Osteocyte (in vitro differentiated cells): ENCODE measurements at regions not wholly inside any gene's neighbourhood (a gene's known extent, or its start where the extent isn't known, plus 50 kb on each side); places are given as distances from the start of the nearest gene placed in this dataset.
"Not testable (repeated sequence)": the region's sequence is repeated elsewhere in the genome, so short reads cannot be mapped to it uniquely, and the experiment has no call there.

Source experiments
- DNase-seq: peaks from one replicate; pipeline ENCODE4 v3.0.0; 2021; ENCODE audit warnings: mixed read lengths; ENCODE audit not compliant: unreplicated experiment; ENCODE audit errors: extremely low spot score
- H3K27ac Mint-ChIP-seq: one replicate; pipeline ENCODE4 v1.8.0; 2021; ENCODE audit warnings: mild to moderate bottlenecking, mixed read lengths; ENCODE audit not compliant: unreplicated experiment
- H3K27me3 Mint-ChIP-seq: one replicate; pipeline ENCODE4 v1.8.0; 2021; ENCODE audit warnings: mixed read lengths; ENCODE audit not compliant: unreplicated experiment
- H3K36me3 Mint-ChIP-seq: one replicate; pipeline ENCODE4 v1.8.0; 2021; ENCODE audit warnings: mixed read lengths; ENCODE audit not compliant: unreplicated experiment
- H3K4me1 Mint-ChIP-seq: one replicate; pipeline ENCODE4 v1.8.0; 2021; ENCODE audit warnings: mixed read lengths; ENCODE audit not compliant: unreplicated experiment
- H3K4me3 Mint-ChIP-seq: one replicate; pipeline ENCODE4 v1.8.0; 2021; ENCODE audit warnings: mild to moderate bottlenecking, moderate library complexity, mixed read lengths; ENCODE audit not compliant: unreplicated experiment
- H3K9me3 Mint-ChIP-seq: one replicate; pipeline ENCODE4 v1.8.0; 2021; ENCODE audit warnings: mixed read lengths; ENCODE audit not compliant: unreplicated experiment
- TF ChIP-seq, protein P1 (sequence below): fragments of 200-600 bp; sonication (generic); IDR thresholded peaks from 2 replicates; pipeline ENCODE4 v1.5.0; 2021; ENCODE audit warnings: antibody characterized with exemption, mild to moderate bottlenecking, moderate library complexity

DNA sequence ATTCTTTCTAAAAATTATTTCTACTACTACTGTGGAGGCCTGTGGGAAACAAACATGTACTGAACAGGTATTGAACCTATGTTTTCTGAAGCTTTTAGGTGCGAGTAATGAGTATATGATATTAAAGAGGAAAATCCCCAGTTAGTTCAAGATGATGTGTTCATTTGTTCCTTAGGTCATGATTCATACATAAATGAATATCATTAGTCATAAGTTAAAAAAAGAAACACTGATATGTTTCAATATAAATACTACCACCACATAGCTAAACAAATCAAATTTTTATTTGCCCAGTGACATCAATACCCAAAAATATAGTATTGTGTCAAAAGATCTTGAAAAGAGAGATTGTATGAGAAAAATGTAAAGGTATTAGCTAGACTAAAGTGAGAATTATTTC, 210.7 kb upstream of the GNAI1 start:
- no peaks in the 10 kb centered on the region for H3K27me3 Mint-ChIP-seq
- H3K9me3 Mint-ChIP-seq: no peaks in the 10 kb centered on the region
- no peaks in the 10 kb centered on the region for H3K36me3 Mint-ChIP-seq
- no peaks in the 10 kb centered on the region for H3K4me1 Mint-ChIP-seq
- no peak overlapping the region for H3K4me3 Mint-ChIP-seq
- DNase-seq: no peak
- TF ChIP-seq, protein P1, sequence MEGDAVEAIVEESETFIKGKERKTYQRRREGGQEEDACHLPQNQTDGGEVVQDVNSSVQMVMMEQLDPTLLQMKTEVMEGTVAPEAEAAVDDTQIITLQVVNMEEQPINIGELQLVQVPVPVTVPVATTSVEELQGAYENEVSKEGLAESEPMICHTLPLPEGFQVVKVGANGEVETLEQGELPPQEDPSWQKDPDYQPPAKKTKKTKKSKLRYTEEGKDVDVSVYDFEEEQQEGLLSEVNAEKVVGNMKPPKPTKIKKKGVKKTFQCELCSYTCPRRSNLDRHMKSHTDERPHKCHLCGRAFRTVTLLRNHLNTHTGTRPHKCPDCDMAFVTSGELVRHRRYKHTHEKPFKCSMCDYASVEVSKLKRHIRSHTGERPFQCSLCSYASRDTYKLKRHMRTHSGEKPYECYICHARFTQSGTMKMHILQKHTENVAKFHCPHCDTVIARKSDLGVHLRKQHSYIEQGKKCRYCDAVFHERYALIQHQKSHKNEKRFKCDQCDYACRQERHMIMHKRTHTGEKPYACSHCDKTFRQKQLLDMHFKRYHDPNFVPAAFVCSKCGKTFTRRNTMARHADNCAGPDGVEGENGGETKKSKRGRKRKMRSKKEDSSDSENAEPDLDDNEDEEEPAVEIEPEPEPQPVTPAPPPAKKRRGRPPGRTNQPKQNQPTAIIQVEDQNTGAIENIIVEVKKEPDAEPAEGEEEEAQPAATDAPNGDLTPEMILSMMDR: no peak
- H3K27ac Mint-ChIP-seq: no peak overlapping the region

DNA sequence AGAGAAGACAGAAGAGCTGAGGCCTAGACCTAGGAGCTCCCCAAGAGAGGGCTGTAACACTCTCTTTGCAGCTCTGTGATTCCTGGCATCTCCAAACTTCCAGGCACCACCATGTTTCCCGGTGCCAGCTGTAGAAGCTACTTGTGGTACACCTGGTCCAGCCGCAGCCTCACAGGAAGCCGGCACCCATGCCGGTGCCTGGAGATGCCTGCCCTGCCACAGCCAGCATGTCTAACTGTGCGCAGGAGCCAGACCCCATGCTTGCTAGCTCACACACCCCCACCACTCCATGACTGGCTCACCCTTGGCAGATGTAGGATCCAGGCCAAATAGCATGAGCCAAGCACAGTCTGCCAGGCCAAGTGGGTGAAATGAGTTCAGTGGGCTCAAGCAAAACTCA, 211.7 kb upstream of the GNAI1 start:
- Mint-ChIP-seq H3K27me3 (peaks cover 3% of the 10 kb centered on the region), H3K9me3 (no peaks in the 10 kb centered on the region), H3K4me1 (no peaks in the 10 kb centered on the region), H3K36me3 (no peaks in the 10 kb centered on the region), H3K27ac (no peak overlapping the region), H3K4me3 (no peak overlapping the region)
- no peak for DNase-seq
- TF ChIP-seq, protein P1: no peak

DNA sequence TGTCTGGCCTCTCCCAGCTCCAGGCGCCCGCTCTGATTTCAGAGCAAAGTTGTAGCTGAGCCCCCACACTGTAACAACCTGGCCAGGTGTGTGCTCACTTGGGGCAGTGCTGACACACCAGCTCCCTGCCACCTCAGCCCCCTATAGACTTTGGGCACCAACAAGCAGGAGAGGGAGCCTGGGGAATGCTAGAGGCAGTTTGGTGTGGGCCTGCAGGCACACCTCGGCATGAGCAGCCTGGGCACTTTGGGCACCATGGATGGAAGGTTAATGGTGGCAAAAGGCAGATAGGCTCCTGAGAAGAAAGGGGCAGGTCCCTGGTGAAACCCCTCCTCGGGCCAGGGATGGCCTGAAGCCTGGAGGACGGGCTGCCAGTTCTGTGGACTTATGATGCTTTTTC, 212.7 kb upstream of the GNAI1 start:
- Mint-ChIP-seq H3K27ac (no peak overlapping the region), H3K9me3 (no peaks in the 10 kb centered on the region), H3K4me1 (no peaks in the 10 kb centered on the region), H3K36me3 (no peaks in the 10 kb centered on the region), H3K27me3 (peaks cover 11% of the 10 kb centered on the region), H3K4me3 (no peak overlapping the region)
- TF ChIP-seq, protein P1: no peak
- no peak for DNase-seq

DNA sequence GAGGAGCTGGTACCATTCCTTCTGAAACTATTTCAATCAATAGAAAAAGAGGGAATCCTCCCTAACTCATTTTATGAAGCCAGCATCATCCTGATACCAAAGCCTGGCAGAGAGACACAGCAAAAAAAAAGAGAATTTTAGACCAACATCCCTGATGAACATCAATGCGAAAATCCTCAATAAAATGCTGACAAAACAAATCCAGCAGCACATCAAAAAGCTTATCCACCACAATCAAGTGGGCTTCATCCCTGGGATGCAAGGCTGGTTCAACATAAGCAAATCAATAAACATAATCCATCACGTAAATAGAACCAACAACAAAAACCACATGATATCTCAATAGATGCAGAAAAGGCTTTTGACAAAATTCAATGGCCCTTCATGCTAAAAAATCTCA, 216.0 kb upstream of the GNAI1 start:
- H3K4me3 Mint-ChIP-seq, DNase-seq, H3K4me1 Mint-ChIP-seq: not testable (repeated sequence)

DNA sequence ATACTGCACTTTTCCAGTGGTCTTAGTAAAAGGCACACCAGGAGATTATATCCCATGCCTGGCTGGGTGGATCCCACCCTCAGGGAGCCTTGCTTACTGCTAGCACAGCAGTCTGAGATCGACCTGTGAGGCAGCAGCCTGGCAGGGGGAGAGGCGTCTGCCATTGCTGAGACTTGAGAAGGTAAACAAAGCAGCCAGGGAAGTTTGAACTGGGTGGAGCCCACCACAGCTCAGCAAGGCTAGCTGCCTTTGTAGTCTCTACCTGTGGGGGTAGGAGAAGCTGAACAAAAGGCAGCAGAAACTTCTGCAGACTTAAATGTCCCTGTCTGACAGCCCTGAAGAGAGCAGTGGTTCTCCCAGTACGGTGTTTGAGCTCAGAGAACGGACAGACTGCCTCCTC, 219.3 kb upstream of the GNAI1 start:
- peaks cover 49% of the 10 kb centered on the region for H3K27me3 Mint-ChIP-seq
- not testable (repeated sequence) for H3K27ac Mint-ChIP-seq, H3K36me3 Mint-ChIP-seq, H3K9me3 Mint-ChIP-seq, H3K4me1 Mint-ChIP-seq, DNase-seq, H3K4me3 Mint-ChIP-seq

More for the DNA sequence above, 216.0 kb upstream of the GNAI1 start:
- H3K9me3 Mint-ChIP-seq, H3K27ac Mint-ChIP-seq, H3K36me3 Mint-ChIP-seq: not testable (repeated sequence)
- H3K27me3 Mint-ChIP-seq: peaks cover 24% of the 10 kb centered on the region

DNA sequence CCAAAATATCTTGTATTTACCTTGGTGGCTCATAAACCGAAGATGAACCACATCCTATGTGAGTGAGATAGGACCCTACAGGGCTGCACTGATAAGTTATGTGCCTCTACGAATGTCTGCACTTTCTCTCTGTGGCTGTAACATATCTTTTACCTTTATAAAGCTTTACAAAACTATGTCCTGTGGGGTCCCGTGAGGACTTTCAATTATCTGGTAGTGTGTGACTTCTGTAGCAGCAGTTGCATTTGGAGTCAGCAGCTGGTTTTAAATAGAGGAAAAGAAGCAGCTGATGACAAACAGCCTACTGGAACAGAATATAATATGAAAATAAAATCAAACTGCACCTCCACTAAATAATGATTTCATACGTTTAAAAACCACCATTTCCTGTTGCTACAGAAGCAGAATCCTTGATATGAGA, 222.4 kb upstream of the GNAI1 start:
- no peaks in the 10 kb centered on the region for H3K36me3 Mint-ChIP-seq
- peaks cover 4% of the 10 kb centered on the region for H3K9me3 Mint-ChIP-seq
- H3K4me1 Mint-ChIP-seq: no peaks in the 10 kb centered on the region
- TF ChIP-seq, protein P1: no peak
- H3K4me3 Mint-ChIP-seq: no peak overlapping the region
- no peak for DNase-seq
- H3K27me3 Mint-ChIP-seq: peaks cover 44% of the 10 kb centered on the region
- H3K27ac Mint-ChIP-seq: no peak overlapping the region
